Esophagus muscularis mucosa (tissue), 4 donors: ENCODE measurements at regions not wholly inside any gene's neighbourhood (a gene's known extent, or its start where the extent isn't known, plus 50 kb on each side); places are given as distances from the start of the nearest gene placed in this dataset.

Source experiments
- DNase-seq: peaks from one replicate; pipeline ENCODE4 v3.0.0-alpha.2; 2017; ENCODE audit errors: extremely low spot score
- H3K27ac ChIP-seq, 4 donors: fragments of 200-600 bp; sonication (generic); replicated peaks in 1 of 4; 1 replicate in 3 of 4; 2 replicates in 1 of 4; pipeline ENCODE4 v1.5.1; 2016 to 2019; ENCODE audit warnings: mild to moderate bottlenecking in 1 of 4
- H3K27me3 ChIP-seq, 4 donors: fragments of 200-600 bp; sonication (generic); one replicate each; pipeline versions ENCODE4 v1.5.1 to v1.6.0; 2016 to 2019
- H3K36me3 ChIP-seq, 4 donors: fragments of 200-600 bp; sonication (generic); one replicate each; pipeline ENCODE4 v1.5.1; 2016 to 2019
- H3K4me1 ChIP-seq, 4 donors: fragments of 200-600 bp; sonication (generic); one replicate each; pipeline ENCODE4 v1.5.1; 2016 to 2019
- H3K4me3 ChIP-seq, 4 donors: fragments of 200-600 bp; sonication (generic); 1 replicate in 2 of 4; 2 replicates in 2 of 4; pipeline ENCODE4 v1.5.1; 2016 to 2019; ENCODE audit warnings: mild to moderate bottlenecking in 4 of 4, moderate library complexity in 1 of 4
- H3K9me3 ChIP-seq, 4 donors: fragments of 200-600 bp; sonication (generic); 1 replicate in 3 of 4; 2 replicates in 1 of 4; pipeline ENCODE4 v1.5.1; 2016 to 2019
- CTCF ChIP-seq, 3 experiments: fragments of 200-600 bp in 2 of 3; fragments of 450-650 bp in 1 of 3; sonication (generic) in 2 of 3; IDR thresholded peaks; one replicate each; pipeline ENCODE4 v1.5.1; 2017 to 2019; ENCODE audit warnings: antibody characterized with exemption in 3 of 3, mild to moderate bottlenecking in 2 of 3, moderate library complexity in 1 of 3
- EP300 ChIP-seq: sonication (generic); formaldehyde crosslinking; IDR thresholded peaks from one replicate; pipeline ENCODE4 v1.6.1; 2017; ENCODE audit warnings: antibody characterized with exemption
- POLR2A ChIP-seq: fragments of 450-650 bp; IDR thresholded peaks from one replicate; pipeline ENCODE4 v1.6.1; 2017; ENCODE audit warnings: antibody characterized with exemption, moderate library complexity, mild to moderate bottlenecking, low read depth
- POLR2AphosphoS5 ChIP-seq, 2 donors: sonication (generic); formaldehyde crosslinking; IDR thresholded peaks; one replicate each; pipeline ENCODE4 v1.6.1; 2017; ENCODE audit warnings: antibody characterized with exemption in 2 of 2
- WGBS: methylation state at CpG from one replicate; pipeline ENCODE4 v1.1.5; 2018; 5-methylcytosine and 5-hydroxymethylcytosine counted together
- intact Hi-C: fragments of 100-400 bp; cut with DNase I; formaldehyde crosslinking; loops from one replicate; pipeline ENCODE4 v1.15.1; 2023

GRCh38 chr2:83305758-83306378 is 1153.2 kb downstream of the SUCLG1 start:
- H3K27ac ChIP-seq = no peak overlapping the region
- H3K9me3 ChIP-seq = no peaks in the 10 kb centered on the region
- H3K36me3 ChIP-seq = no peaks in the 10 kb centered on the region
- no peak overlapping the region for H3K4me3 ChIP-seq
- no peak for DNase-seq
- 92% methylated on average over 11 of the region's 11 CpGs for WGBS
- no peaks in the 10 kb centered on the region for H3K4me1 ChIP-seq
- no peaks in the 10 kb centered on the region for H3K27me3 ChIP-seq
- intact Hi-C loops = no loop called here
- TF ChIP-seq EP300 (no peak), POLR2AphosphoS5 (IDR thresholded peaks at IDR 0.05) (no peak), POLR2A (no peak), CTCF (IDR thresholded peaks at IDR 0.05) (no peak)

- Histone ChIP-seq H3K4me1 (no peaks in the 10 kb centered on the region), H3K9me3 (no peaks in the 10 kb centered on the region), H3K27me3 (no peaks in the 10 kb centered on the region), H3K36me3 (no peaks in the 10 kb centered on the region), H3K27ac (no peak overlapping the region), H3K4me3 (no peak overlapping the region)
- intact Hi-C loops = no loop called here
- no peak for TF ChIP-seq POLR2AphosphoS5 (IDR thresholded peaks at IDR 0.05)
- TF ChIP-seq POLR2A = no peak
- TF ChIP-seq EP300 = no peak
- TF ChIP-seq CTCF (IDR thresholded peaks at IDR 0.05) = no peak
- 94% methylated on average over 4 of the region's 4 CpGs for WGBS
- DNase-seq = no peak
These were observed 1168.0 kb downstream of the SUCLG1 start for GRCh38 chr2:83291083-83291482.

- no peak for DNase-seq
- Histone ChIP-seq H3K27ac (no peak overlapping the region), H3K9me3 (no peaks in the 10 kb centered on the region), H3K27me3 (no peaks in the 10 kb centered on the region), H3K36me3 (no peaks in the 10 kb centered on the region), H3K4me3 (no peak overlapping the region), H3K4me1 (no peaks in the 10 kb centered on the region)
- TF ChIP-seq EP300 (no peak), POLR2A (no peak), POLR2AphosphoS5 (IDR thresholded peaks at IDR 0.05) (no peak), CTCF (IDR thresholded peaks at IDR 0.05) (no peak)
- intact Hi-C loops = no loop called here
These were observed 1176.2 kb downstream of the SUCLG1 start for GRCh38 chr2:83282841-83283240.

- TF ChIP-seq EP300 = no peak
- TF ChIP-seq POLR2A = no peak
- TF ChIP-seq CTCF (IDR thresholded peaks at IDR 0.05) = no peak
- no peak for TF ChIP-seq POLR2AphosphoS5 (IDR thresholded peaks at IDR 0.05)
- no peaks in the 10 kb centered on the region for H3K9me3 ChIP-seq
- no peak overlapping the region for H3K4me3 ChIP-seq
- intact Hi-C loops = no loop called here
- no peak overlapping the region for H3K27ac ChIP-seq
- 65% methylated on average over 6 of the region's 6 CpGs for WGBS
- H3K4me1 ChIP-seq = no peaks in the 10 kb centered on the region
- H3K36me3 ChIP-seq = no peaks in the 10 kb centered on the region
- no peaks in the 10 kb centered on the region for H3K27me3 ChIP-seq
- no peak for DNase-seq
These were observed 1176.9 kb downstream of the SUCLG1 start for GRCh38 chr2:83282043-83282795.
